GM21529 (cell line): ENCODE measurements at regions not wholly inside any gene's neighbourhood (a gene's known extent, or its start where the extent isn't known, plus 50 kb on each side); places are given as distances from the start of the nearest gene placed in this dataset.
A peak's percentile ranks its signal among the peaks of the same experiment; 100 is the strongest.

Experiments used
- ATAC-seq: cut with Tn5 transposase; IDR thresholded peaks from one replicate; pipeline ENCODE4 v1.9.1; 2021; ENCODE audit not compliant: unreplicated experiment

DNA sequence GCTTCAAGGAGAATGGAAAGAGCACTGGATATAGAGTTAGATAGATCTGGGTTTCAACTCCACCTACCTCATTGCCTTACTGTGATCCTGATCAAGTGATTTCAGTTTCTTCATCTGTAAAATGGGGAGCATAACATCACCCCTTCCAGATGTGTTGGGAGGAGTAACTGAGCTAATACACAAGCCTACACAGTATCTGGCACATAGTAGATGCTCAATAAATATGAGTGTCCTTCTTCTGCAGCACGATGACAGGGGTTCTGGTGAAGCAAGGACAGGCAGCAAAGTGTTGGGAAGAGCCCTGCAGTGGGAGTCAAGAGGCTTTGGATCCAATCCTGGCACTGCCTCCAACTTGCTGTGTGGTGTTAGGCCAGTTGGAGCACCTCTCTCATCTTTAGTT is 270.0 kb downstream of the UACA start:
- no peak for ATAC-seq

DNA sequence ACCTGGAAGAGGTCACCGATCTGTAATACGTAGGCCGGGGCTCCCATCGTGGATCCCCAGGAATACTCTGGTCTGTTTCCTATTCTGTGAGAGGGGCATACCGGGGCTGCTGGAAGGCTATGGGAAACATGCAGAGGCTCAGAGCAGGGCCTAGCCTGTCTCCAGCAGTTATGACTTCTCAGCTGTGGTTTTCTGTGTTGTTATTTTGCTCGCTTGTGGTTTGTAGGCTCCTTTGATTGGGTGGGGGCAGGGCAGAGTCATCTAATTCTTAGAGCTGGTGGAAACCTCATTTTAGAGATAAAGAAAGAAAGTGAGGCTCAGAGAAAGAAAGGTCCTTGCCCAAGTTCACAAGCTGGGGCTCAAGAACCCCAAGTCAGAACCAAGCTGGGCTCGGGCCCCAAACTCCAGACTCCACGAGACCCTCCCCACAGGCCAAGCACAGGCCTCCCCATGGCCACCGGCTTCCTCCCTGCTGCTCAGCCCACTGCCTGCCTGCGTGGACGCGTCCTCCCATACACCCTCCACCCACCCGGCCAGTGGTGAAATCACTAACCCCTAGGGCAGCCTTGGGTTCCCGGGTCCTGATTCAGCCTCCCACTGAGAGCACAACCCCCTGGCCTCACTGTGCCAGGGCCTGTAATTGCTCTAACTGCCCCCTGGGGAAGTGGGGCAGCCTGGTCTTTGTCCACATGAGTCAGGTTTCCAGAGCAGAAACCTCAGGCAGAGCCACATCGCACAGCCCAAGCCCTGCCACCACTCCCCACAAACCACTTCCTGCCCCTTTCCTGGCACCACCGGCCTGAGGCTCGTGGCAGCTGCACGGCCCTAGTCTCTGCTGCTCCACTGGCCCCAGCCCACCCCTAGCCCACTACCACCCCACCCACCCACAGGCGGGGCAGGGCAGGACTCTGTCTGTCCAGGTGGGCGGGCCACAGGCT is 270.8 kb downstream of the UACA start:
- ATAC-seq, result peak; percentile 52

DNA sequence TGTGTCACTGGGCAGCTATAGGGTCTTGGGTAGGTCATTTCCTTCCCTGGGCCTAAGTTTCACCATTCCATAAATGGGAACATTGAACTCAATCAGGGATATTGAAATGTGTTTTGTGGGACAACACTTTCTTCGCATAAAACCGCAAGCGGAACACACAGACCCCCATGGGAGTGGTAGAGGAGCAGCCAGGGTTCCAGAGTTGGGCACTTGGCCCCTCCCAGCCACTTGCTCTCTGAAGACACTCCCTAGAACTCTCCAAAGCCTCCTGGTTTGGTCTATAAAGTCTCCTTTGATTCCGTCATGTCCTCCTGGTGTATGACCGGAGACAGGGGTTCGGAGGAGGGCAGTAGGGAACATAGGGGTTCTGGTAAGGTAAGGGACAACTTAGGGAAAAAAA is 271.7 kb downstream of the UACA start:
- ATAC-seq, result no peak

DNA sequence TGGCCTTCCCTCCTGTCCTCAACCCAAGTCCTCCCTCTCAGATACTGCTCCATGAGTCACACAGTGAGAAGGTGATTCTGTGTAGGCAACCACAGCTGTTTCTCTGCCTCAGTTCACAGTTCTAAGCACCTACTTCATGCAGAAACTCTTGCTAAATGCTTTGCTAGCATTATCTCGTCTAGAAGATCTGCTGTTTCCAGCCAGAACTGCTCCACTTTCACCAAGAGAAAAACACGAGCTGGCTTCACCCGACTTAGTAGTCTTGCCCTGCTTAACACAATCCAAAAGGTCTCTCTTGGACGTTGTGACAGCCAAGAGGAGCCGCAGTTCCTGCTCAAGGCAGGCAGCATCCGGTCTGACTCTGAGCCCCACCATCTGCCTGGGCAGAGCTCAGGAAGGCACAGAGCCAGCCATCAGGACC is 272.1 kb downstream of the UACA start:
- ATAC-seq, result no peak

DNA sequence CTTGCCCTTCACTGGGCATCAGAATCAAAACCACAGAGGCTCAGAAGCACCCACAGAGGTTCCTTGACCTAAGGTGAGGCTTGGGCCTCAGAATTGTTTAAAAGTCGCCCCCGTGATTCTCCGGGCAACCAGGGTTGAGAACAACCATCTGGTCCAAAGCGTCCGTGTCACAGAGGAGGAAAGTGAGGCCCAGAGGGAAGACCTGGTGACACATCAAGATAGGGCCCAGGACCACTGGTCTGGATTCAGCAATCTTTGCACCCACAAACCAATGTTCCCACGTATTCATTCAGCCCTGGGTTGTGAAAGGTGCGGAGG is 272.6 kb downstream of the UACA start:
- ATAC-seq, result no peak

DNA sequence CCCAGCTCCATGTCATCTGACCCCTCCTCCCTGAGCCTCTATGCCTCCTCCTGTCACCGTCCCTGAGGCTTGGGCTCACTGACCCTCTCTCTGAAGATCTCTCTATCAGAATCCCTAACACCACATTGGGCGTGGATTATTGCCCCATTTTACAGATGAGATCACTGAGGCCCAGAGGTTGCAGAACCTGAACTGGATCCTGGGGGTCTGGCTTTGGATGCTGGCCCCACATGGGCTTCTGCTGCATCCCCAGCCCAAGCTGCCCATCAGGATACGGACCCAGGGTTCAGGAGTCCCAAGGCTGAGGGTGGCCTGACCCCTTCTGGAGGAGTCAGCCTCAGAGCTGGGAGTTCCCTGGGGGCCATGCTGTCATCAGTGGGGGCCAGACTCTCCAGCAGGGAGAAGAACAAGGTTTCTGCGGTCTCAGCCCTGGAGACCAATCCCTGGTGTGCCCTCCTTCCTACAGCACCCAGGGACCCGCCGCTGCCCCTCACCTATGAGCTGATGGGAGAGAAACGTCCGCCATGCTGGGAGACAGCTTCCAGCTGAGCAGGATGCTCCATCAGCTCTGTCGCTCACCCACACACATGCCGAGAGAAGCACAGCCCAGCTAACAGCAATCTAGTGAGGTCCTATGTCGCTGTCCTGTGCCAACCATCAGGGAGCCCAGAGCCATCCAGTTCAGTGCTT is 273.1 kb downstream of the UACA start:
- no peak for ATAC-seq

DNA sequence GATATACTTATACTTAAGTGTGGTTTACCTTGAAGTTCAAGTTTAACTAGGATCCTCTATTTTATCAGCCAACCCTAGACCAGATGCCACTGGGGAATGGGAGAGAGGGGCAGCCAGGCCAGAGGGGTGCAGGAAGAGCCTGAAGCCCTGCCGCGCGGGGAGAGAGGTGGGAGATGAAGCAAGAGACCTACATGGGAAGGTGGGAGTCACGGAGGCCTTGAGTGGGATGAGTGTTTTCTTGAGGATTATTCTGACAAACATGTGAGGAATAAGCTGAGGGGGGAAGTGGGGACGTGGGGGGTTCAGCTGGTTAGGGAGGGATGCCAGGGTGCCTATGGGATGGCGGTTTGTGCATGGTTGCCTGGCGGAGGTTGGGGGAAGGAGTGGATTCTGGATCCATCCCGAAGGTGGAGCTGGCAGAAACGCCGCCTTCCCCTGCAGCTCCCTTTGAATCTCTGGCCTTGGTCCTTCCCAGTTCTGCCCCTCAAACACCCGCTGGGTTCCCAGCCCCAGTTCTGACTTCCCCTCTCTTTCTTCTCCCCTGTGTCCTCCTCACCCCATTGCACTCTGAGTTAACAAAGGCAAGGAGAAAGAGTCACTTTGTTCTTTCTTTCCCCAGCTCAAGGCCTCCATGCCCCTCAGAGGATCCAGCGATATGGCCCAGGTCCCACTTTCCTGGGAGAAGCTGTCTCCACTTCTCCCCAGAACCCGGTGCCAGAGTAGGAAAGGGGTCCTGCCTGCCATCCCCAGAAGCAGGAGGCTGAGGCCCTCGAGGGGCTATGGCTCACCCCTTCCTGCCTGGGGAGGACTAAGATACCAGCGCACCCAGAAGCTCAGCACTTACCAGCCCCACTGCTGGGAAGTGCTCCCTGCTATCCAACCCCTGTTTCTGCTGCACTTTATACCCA is 274.2 kb downstream of the UACA start:
- ATAC-seq, result no peak

DNA sequence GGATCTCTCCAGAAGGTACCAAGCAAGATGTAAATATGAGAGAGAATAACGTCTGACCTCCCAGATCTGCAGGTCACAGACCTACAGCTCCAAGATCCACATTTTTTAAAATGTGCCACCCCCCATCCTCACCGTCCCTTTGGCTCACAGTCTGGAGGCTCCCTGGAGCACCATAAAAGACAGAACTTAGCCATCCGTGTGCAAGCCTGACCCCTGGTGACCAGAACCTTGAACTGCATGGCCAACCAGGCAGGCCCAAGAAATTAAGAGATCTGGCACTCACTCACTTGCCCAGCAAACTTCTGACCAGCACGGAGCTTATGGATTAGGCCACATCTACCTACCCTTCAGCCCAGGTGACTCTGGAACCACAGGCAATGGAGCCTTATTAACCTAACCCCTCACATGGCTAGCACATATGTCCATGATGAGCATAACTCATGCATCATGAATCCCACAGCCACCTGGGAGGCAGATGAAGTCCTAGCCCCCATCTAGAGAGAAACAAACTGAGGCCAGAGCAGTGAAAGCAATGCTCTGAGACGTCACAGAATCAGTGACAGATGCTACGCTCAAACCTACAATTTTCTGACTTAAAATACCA is 275.3 kb downstream of the UACA start:
- ATAC-seq, result no peak

DNA sequence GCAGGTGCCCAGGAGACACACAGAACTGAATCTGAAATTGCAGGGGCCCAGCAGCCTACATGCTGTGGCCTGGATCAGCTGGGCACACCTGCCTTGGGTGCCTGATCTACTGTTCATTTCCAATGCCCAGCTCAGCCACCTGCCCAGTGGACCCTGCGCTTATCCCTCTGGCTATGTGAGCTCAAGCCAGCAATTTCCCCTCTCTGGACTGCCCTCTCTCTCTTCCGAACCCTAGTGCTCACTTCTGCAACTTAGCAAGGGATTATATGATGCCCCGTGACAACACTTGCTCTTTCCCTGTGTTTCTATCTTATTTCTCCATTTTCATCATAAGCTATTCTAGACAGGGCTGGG is 276.0 kb downstream of the UACA start:
- ATAC-seq, result no peak

DNA sequence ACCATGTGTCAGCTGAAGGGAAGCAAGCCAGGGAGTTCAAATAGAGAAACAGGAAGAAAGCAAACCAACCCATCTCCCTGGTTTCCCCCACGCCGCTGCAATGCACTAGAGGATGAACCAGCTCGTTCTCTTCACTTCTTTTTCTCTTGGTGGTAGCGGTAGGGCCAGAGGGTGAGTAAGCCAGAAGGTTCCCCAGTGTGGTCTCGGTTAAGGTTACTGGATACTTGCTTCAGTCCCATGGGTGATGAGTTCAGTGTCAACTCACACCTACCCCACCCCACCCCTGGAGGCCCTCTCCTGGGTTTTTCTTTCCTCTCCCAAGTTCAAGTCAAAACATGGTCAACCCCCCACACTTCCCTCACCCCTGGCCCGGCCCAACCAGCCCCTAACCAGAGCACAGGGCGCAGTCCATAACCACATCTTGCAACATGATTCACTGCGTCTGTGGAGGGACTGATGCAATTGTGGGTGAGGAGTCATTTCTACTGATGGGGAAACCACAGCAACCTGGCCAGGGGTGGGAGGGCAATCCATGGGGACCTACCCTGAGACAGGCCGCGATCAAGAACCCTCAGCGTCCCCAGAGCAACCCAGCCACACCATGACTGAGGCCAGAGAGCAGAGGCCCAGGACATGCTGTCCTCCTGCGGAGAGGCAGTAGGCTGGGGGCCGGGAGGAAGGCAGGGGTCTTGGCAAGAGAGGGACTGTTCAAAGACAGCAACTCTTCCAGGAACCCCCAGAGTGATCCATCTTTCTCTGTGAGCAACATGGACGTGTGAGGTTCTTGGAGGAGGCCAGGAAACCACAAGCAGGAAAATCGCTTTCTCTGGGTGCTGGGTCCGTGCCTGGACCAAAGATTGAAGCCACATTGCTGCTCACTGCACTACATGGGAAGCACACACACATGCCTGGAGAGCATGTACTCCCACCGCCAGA is 276.6 kb downstream of the UACA start:
- ATAC-seq, result peak; percentile 74

DNA sequence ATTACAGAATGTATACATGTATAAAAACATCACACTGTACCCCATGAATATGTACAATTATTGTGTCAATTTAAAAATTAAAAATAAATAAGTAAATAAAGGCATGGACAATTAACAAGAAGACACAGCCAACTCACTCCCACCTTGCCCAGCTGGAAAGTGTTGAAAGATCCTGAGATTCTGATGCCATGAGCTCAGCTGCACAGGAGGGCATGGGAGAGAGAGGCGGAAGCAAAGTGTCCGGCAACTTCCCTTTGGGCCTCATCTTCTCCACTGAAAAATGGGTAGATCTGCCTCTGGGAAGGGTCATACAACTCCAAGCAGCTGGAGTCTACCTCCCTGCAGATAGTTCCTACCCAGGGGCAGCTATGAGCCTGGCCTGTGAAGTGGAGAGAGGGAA is 277.3 kb downstream of the UACA start:
- ATAC-seq, result no peak

DNA sequence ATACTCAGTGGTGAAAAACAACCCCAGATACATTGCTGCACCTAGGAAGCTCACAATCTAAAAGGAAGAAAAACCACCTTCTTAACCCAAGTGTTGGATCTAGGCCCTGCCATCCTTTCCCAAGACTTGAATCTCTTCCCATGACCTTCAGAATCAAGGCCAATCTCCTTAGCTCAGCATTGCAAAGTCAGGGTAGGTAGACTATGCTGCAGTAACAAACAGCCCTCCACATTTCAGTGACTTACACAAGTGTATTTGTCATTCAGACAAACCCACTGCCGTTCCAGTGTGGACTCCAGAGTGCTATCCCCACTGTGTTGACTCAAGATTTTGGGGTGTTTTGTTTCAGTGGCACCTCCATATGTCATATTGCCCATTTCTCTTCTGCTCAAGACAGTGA is 278.4 kb downstream of the UACA start:
- no peak for ATAC-seq

DNA sequence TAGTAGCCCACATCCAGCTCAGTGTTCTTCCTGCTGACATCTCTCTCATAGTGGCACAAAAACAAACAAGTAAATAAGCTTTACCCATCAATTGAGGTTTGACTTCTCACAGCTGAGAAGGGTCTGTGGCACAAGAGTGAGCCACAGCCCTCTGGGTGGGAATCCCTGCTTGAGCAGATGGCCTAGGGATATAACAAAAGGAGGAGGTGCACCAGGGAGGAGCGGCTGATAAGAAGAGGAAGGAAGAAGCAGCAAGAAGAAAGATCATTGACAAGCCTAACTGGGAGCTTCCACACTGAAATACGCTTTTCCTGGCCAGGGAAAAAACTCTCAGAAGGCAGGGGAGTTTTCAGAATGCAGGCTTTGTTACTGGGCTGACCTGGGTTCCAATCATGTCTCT is 279.8 kb downstream of the UACA start:
- ATAC-seq, result no peak

DNA sequence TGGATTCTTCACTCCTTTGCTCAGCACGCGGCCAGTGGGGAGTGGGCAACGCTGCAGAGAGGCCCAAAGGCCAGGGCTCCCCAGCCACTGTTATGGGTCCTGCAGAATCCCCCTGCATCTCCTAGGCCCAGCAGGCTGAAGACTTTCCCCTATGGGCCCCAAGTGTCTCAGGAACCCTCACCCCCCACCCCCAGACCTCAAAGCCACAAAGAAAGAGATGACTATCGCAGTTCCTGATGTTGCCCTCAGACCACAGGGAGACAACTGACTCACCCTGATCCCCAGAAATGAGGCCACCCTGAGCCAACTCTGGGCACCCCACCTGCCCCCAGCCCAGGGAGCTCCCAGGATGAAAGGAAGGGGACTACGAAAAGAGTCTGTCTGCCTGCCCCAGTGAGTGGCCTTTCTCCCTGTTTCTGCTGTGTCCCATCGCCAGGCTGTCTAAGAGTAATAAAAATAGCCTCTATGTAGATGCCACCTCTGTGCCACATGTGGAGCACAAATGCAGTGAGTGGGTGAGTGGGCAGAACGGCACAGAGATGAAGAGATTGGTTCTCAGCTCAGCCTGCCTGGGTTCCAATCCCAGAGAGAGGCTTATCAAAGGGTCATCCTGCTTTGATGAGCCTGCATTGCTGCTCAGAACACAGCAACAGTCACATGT is 283.0 kb downstream of the UACA start:
- ATAC-seq, result no peak

DNA sequence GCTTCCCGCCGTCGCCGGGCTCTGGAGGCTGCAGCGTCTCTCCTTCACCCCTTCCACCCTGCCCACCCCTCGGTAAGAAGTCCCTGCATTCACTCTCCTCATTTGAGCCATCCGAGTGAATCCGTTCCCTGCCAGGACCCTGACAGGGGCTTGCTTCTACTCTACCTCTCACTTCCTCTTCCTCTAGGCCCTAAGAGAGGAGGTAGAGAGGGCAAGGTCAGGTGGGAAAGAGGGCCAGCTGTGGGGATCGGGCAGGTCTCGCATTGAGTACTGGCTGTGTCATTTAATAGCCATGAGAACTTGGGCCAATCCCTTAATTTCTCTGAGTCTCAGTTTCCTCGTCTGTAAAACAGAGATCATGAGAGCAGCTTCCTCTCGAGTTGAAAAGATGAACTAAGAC is 283.6 kb downstream of the UACA start:
- ATAC-seq, result peak; percentile 38

DNA sequence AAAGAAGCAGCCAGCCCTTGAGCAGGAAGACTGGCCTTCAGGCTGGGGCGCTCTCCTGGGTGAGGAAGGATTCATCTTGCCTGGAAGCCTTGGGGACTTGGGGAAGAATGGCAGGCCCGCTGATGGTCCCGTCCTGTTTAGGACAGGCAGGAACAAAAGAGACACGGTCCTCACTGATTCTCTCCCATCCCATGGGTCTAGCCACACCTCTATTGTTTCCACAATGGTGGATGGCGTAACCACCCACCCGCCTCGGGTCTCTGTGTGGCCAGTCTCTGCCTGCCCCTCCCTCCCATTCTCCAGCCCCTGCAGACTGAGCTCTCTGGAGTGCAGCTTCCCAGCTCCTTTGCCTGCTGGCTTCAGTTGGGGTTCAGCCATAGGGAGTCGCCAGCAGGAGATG is 284.3 kb downstream of the UACA start:
- no peak for ATAC-seq

DNA sequence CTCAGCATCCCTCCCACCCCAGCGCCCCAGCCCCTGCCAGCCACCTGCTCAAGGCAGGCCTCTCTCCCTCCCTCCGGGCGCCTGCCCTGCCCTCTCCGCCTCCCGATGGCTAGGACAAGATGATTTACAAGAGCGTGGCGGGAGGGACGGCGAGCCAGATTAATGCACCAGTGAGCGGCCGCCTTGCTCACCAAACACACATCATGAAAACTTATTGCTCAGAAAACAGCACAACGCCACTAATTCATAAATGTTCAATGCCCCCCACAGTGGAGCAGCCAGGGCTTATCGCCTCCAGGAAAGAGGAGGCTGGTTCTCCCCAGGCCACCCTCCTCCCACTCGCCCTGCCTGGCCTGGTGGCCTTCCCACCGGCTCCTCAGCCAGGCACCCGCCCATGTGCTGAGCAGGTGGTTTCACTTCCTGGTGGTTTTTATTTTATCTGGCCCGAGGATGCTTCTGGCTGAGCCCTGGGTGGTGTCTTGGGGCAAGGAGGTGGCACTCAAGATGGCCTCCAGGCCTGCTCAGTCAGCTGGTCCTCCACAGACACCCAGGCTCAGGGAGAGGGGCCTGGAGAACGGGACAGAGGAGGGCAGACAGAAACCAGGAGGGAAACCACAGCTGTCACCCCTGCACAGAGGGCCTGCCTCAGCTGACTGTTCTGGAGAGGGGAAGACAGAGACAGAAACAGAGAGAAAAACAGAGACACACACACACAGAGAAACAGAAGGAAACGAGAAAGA is 284.9 kb downstream of the UACA start:
- ATAC-seq, result peak; percentile 59

DNA sequence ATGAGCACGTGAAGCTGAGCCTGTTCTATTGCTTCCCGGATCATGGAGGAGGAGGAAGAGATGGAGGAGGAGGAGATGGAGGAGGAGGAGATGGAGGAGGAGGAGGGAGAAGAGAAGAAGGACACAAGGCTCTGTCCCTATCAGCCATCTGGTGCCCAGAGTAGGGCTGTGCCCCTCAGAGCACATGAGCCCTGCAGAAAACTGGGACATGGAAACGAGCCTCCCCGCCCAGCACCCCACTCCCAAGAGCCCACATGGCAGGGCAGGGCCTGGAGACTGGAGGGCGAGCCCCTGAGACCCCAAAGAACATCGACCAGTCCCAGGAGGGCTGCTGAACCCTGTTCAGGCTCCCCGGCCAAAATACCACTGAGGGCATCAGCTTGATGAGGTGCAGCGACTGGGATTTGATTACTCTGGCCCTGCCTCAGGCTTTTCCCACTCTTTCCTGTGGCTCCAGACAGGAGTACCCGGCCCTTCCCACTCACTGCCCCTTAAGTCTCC is 285.6 kb downstream of the UACA start:
- ATAC-seq, result no peak

DNA sequence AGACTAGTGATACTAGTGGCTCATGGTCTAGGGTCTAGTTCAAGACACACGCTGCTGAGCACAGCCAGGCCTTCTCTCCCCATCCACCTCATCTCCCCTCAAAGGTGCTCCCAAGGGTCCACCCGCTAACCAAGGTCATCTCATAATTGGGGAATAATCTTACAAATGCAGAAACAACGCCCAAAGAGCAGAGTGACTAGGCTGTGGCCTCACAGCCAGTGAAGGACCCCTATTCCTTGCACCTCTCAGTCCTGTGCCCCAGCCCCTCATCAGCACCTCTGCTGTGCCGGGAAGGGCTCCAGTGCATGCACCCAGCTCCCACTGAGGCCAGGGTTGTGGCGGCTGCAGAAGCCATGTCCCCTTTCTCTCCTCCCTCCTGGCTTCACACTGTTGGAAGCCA is 286.9 kb downstream of the UACA start:
- no peak for ATAC-seq
